HUES6 (cell line): ENCODE measurements at regions not wholly inside any gene's neighbourhood (a gene's known extent, or its start where the extent isn't known, plus 50 kb on each side); places are given as distances from the start of the nearest gene placed in this dataset.

Source experiments
- H3K27ac ChIP-seq: 2 replicates; pipeline ENCODE4 v1.7.0; 2013; ENCODE audit warnings: low read depth, mild to moderate bottlenecking, low read length, inconsistent platforms
- H3K27me3 ChIP-seq: 2 replicates; pipeline ENCODE4 v1.6.1; 2013; ENCODE audit warnings: low read length; ENCODE audit not compliant: control insufficient read depth, insufficient read depth
- H3K36me3 ChIP-seq: 2 replicates; pipeline ENCODE4 v1.6.1; 2013; ENCODE audit warnings: low read length; ENCODE audit not compliant: control insufficient read depth, insufficient read depth
- H3K4me1 ChIP-seq: 2 replicates; pipeline ENCODE4 v1.6.1; 2013; ENCODE audit warnings: low read length; ENCODE audit not compliant: control insufficient read depth, insufficient read depth
- H3K4me3 ChIP-seq: 2 replicates; pipeline ENCODE4 v1.5.1; 2013; ENCODE audit warnings: low read depth, low read length
- H3K9ac ChIP-seq: one replicate; pipeline ENCODE4 v1.6.1; 2013; ENCODE audit warnings: mild to moderate bottlenecking, low read length
- H3K9me3 ChIP-seq: 2 replicates; pipeline ENCODE4 v1.6.1; 2013; ENCODE audit warnings: low read depth, low read length; ENCODE audit not compliant: control insufficient read depth, insufficient read depth

DNA sequence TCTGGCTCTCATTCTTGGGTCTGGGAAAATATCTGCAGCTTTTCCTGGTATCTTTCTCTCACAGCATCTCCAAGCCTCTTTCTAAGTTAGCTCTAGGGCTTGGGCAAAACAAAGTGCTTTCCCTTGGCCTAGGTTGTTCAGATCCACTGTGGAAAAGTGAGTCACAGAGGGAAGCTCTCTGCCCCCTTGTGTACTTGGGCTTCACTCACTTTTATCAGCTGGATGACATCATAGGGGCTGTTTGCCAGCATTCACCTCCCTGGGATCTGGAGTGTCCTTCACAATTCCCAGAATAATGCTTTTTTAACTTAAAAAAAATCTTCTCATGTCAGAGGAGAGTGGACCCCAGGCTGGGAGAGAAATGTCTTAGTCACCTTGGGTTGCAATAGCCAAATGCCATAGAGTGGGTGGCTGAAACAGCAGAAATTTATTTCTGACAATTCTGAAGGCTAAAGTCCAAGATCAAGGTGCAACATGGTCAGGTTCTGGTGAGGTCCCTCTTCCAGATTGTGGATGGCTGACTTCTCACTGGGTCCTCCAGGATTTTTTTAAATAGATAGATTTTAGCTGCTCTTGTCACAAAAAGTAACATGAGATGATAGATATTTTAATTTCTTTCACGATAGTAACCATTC, 247.8 kb downstream of the SH2D1A start:
- Histone ChIP-seq H3K27me3 (no peaks in the 10 kb centered on the region; the same call in 1 of the 2 replicates), H3K9me3 (no peaks in the 10 kb centered on the region), H3K4me3 (no peak overlapping the region), H3K4me1 (no peaks in the 10 kb centered on the region), H3K27ac (no peak overlapping the region), H3K9ac (no peak overlapping the region), H3K36me3 (no peaks in the 10 kb centered on the region)

DNA sequence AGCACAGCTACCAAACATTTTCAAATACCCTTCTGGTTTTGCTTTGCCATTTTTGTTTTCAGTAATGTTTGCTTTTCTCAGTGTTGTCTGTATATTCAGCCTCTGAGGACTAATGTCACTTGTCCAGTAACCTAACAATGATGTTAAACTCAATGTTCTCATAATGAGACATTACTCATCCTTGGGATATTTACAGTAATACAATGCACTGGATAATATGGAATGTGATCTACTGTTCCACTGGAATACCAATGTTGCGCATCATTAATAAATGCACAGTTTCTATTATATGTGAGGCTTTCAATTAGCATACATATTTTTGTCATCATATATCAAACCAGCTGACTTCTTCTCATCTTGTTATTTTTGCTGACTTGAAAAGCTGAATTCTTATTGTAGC, 259.1 kb downstream of the SH2D1A start:
- no peaks in the 10 kb centered on the region; the same call in 1 of the 2 replicates for H3K27me3 ChIP-seq
- H3K9me3 ChIP-seq, result no peaks in the 10 kb centered on the region
- no peaks in the 10 kb centered on the region for H3K36me3 ChIP-seq
- H3K9ac ChIP-seq, result no peak overlapping the region
- H3K4me3 ChIP-seq, result no peak overlapping the region
- no peaks in the 10 kb centered on the region for H3K4me1 ChIP-seq
- no peak overlapping the region for H3K27ac ChIP-seq

DNA sequence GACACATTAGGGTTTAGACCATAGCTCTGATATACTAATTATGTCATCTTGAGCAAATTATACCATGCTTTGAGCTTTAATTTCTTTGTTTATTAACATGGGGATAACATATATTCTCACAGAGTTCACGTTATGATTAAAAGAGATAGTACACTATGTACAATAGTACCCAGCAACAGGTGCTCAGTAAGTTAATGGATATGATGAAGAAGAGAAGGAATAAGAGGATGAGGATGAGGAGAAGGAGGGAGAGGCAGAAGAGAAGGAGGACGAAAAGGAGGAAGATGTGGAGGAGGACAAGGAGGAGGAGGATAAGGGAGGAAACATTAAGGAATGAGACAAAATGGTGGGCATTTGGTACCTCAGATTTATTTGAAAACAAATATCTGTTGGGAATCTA, 260.4 kb downstream of the SH2D1A start:
- Histone ChIP-seq H3K36me3 (no peaks in the 10 kb centered on the region), H3K9me3 (no peaks in the 10 kb centered on the region), H3K27me3 (no peaks in the 10 kb centered on the region; the same call in 1 of the 2 replicates), H3K9ac (no peak overlapping the region), H3K4me1 (no peaks in the 10 kb centered on the region), H3K4me3 (no peak overlapping the region), H3K27ac (no peak overlapping the region)

DNA sequence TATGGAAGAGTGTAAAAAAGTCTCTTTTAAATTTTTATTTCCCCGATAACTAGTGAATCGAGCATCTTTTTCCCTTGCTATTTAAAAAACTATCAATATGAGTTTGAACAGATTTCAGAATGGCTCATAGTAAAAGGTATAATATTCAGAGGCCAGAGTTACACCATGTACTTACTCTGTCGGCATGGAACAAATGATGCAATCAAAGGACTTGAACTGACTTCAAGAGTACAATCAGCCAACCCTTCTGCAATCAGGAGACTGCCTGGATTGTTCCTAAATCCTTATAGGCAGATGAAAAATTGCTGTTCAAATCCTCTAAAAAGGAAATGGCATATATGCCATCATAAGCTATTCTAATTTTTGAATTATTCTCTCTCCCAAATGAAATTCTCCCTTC, 273.3 kb downstream of the SH2D1A start:
- H3K27me3 ChIP-seq, result peaks cover 2% of the 10 kb centered on the region; the same call in 1 of the 2 replicates

DNA sequence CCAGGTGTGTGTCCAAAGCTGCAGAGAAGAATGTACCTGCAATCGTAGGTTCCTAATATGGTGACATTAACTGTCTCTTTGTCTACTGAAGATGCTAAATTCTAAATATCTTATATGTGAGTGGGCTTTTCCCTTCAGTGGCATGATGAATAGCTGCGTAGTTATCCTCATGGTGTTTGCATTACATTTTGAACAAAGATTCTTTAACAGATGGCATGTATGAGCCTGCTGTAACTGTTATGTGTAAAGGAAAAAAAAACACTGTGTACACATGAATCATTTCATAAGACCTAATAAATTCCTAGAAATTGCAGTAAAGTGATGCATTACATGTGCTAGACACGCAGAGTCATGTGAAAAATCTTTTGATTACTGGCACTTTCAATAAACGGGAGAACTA, 288.0 kb downstream of the SH2D1A start:
- no peaks in the 10 kb centered on the region for H3K4me1 ChIP-seq
- no peak overlapping the region for H3K27ac ChIP-seq
- no peak overlapping the region for H3K4me3 ChIP-seq
- H3K9ac ChIP-seq, result no peak overlapping the region
- no peaks in the 10 kb centered on the region for H3K9me3 ChIP-seq
- H3K36me3 ChIP-seq, result no peaks in the 10 kb centered on the region
- no peaks in the 10 kb centered on the region; the same call in 1 of the 2 replicates for H3K27me3 ChIP-seq

More for the DNA sequence above, 273.3 kb downstream of the SH2D1A start:
- Histone ChIP-seq H3K4me1 (no peaks in the 10 kb centered on the region), H3K9me3 (no peaks in the 10 kb centered on the region), H3K27ac (no peak overlapping the region), H3K4me3 (no peak overlapping the region), H3K9ac (no peak overlapping the region), H3K36me3 (no peaks in the 10 kb centered on the region)

DNA sequence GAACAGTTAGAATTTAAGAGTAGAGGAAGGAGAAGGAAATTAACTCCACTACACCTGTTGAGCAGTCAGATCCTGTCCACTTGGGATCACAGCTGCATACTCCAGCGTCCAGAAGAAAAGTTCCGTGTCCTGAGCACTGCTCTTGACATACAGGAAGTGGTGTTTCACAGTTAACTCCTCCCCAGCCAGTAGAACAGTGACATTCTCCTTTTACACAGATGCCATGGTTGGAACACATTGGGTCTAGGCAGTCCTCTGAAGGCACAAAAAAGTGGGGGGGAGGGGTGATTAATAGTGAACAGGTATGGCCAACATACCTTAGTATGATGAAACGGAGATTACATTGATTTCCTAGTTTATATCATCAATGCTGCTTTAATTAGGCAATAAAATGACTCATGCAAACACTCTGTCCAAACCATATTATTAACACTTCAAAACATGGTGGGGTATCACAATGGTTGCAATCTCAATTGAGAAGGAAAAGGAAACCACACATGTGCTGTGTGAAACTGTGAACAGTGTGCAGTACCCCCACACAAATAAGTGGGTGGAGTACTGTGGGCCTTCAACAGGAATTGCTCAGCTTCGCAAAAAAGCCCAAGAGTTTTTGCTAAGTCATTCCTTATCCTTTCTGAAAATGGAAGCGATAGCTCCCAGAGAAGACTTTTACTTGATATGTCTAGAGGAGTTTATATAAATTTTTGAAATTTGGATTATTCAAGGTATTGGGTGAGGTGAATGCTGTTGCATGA, 295.6 kb downstream of the SH2D1A start:
- H3K9me3 ChIP-seq, result no peaks in the 10 kb centered on the region
- H3K27me3 ChIP-seq, result no peaks in the 10 kb centered on the region; the same call in 1 of the 2 replicates
- no peaks in the 10 kb centered on the region for H3K4me1 ChIP-seq
- H3K27ac ChIP-seq, result no peak overlapping the region
- no peak overlapping the region for H3K9ac ChIP-seq
- no peaks in the 10 kb centered on the region for H3K36me3 ChIP-seq
- no peak overlapping the region for H3K4me3 ChIP-seq

DNA sequence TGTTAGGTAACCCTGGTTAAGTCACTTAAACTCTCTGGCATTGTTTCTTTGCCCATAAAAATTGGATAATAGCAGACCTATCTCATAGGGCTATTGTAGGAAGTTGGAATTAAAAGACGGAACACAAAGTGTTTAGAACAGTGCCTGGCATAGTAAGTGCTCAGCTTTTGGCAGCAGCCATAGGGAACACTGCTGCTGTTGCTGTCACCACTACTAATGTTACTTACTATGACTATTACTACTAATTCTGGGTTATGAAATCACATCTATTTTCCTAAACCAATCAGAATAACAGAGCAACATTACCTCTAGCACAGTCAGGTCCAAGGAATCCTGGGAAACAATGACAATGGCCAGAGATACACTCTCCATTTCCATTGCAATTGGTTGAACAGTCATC, 300.0 kb downstream of the SH2D1A start:
- H3K36me3 ChIP-seq, result no peaks in the 10 kb centered on the region
- no peak overlapping the region for H3K9ac ChIP-seq
- H3K9me3 ChIP-seq, result no peaks in the 10 kb centered on the region
- H3K27ac ChIP-seq, result no peak overlapping the region
- peaks cover 4% of the 10 kb centered on the region; the same call in 1 of the 2 replicates for H3K4me1 ChIP-seq
- H3K4me3 ChIP-seq, result no peak overlapping the region
- H3K27me3 ChIP-seq, result no peaks in the 10 kb centered on the region; the same call in 1 of the 2 replicates

DNA sequence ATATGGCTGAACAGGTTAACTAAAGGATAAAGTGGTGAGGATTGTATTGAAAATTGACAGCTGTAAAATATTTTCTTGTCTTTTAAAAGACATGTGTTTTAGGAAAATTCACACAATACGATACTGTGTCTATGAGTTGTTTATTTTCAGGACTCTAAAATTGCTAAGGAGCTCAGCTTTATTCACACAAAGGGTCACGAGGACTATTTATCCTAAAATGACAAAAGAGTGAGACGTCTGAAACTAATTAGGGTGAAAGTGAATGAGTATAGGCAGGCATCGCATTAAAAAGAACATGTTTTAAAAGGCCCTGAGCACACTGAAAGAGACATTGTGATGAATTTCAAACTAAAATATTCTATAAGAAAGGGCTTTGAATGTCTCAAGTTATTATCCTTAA, 304.7 kb downstream of the SH2D1A start:
- no peaks in the 10 kb centered on the region for H3K9me3 ChIP-seq
- peaks cover 11% of the 10 kb centered on the region; the same call in 1 of the 2 replicates for H3K4me1 ChIP-seq
- H3K4me3 ChIP-seq, result no peak overlapping the region
- H3K9ac ChIP-seq, result no peak overlapping the region
- H3K36me3 ChIP-seq, result no peaks in the 10 kb centered on the region
- no peak overlapping the region for H3K27ac ChIP-seq
- no peaks in the 10 kb centered on the region; the same call in 1 of the 2 replicates for H3K27me3 ChIP-seq

DNA sequence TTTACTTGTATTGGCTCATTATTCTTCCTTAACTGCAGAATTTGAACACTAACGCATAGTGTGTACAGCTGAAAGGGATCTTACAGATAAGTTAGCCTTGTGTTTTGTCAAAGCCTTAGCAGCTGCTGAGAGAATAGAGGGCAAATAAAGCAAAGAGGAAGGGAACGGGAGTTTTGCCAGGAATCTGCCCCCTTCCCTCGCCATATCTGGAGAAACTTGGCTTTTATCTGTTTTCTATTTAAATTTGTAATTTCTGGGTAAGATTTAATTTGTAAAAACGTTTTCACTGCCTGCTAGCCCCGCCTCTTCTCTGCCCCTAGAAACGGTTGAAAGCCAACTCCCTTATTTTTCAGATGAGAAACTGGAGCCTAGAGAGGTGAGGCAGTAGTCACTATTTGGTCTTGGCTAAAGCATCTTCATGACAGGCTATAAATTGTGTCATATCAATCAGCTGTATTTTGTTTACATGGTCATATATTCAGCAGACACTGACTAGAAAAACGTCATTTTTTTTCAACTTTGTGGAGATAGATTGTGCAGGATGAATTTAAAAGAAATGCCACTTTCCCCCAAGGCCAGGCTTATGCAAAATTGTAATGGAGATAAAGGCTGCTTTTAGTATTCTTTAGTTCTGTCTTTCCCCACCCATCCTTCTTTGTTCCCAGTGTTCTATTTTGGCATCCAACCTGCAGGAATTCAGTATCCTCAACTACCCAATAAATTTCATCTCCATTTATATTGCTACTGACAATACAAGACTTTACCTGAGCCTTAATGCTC, 319.4 kb downstream of the SH2D1A start:
- Histone ChIP-seq H3K4me3 (no peak overlapping the region), H3K36me3 (no peaks in the 10 kb centered on the region), H3K4me1 (peaks cover 19% of the 10 kb centered on the region), H3K9ac (no peak overlapping the region), H3K27ac (peak overlapping the region; percentile 5; the same call in 1 of the 2 replicates), H3K27me3 (no peaks in the 10 kb centered on the region; the same call in 1 of the 2 replicates), H3K9me3 (no peaks in the 10 kb centered on the region)

DNA sequence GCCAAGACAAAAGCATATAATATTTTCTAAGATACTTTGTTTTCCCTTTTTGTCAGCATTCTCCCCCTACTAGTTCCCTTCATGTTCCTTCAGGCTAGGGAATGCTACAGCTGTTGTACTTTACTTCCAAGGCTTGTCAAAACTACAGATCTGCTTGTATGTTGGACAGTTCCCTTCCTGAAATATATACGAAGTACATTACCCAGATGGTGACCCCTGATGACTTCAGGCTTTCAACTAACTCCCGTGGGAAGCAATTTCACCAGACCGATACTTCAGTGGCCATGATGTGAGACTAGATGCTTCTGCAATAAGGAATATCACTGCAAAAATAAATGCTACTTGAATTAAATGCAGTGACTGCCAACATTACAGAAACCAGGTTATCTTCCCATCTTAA, 332.8 kb downstream of the SH2D1A start:
- no peaks in the 10 kb centered on the region; the same call in 1 of the 2 replicates for H3K27me3 ChIP-seq
- no peaks in the 10 kb centered on the region for H3K36me3 ChIP-seq

More for the DNA sequence above, 332.8 kb downstream of the SH2D1A start:
- Histone ChIP-seq H3K4me1 (no peaks in the 10 kb centered on the region), H3K27ac (no peak overlapping the region), H3K9ac (no peak overlapping the region), H3K4me3 (no peak overlapping the region), H3K9me3 (no peaks in the 10 kb centered on the region)
